Neural cell (in vitro differentiated cells): ENCODE measurements at regions not wholly inside any gene's neighbourhood (a gene's known extent, or its start where the extent isn't known, plus 50 kb on each side); places are given as distances from the start of the nearest gene placed in this dataset.

Experiments used
- CTCF ChIP-seq: fragments of 450-650 bp; IDR thresholded peaks from 2 replicates; pipeline ENCODE4 v1.5.1; 2014; ENCODE audit warnings: antibody characterized with exemption, mild to moderate bottlenecking, moderate library complexity; ENCODE audit not compliant: poor library complexity, severe bottlenecking
- EP300 ChIP-seq: fragments of 450-650 bp; conservative IDR thresholded peaks from 2 replicates; pipeline ENCODE4 v1.6.1; 2014; ENCODE audit warnings: antibody characterized with exemption, mild to moderate bottlenecking, moderate library complexity; ENCODE audit not compliant: poor library complexity, severe bottlenecking
- EZH2 ChIP-seq: fragments of 200-600, 300-800 bp; shearing (Covaris generic), sonication (generic); IDR thresholded peaks from 2 replicates; pipeline ENCODE4 v1.6.1; 2014; ENCODE audit warnings: antibody characterized with exemption, low read length, borderline replicate concordance, mild to moderate bottlenecking; ENCODE audit not compliant: insufficient read depth, poor library complexity, severe bottlenecking
- POLR2AphosphoS5 ChIP-seq: IDR thresholded peaks from 2 replicates; pipeline ENCODE4 v1.6.1; 2012
- RAD21 ChIP-seq: fragments of 450-650 bp; conservative IDR thresholded peaks from 2 replicates; pipeline ENCODE4 v1.6.1; 2014; ENCODE audit warnings: antibody characterized with exemption, mild to moderate bottlenecking, moderate library complexity
- REST ChIP-seq: IDR thresholded peaks from 2 replicates; pipeline ENCODE4 v1.6.1; 2012; ENCODE audit warnings: borderline replicate concordance
- SMC3 ChIP-seq: fragments of 450-650 bp; conservative IDR thresholded peaks from 2 replicates; pipeline ENCODE4 v1.6.1; 2014; ENCODE audit warnings: antibody characterized with exemption, mild to moderate bottlenecking, moderate library complexity; ENCODE audit not compliant: poor library complexity
- TAF1 ChIP-seq: IDR thresholded peaks from 2 replicates; pipeline ENCODE4 v1.6.1; 2012; ENCODE audit warnings: low read depth

- no peak for TF ChIP-seq CTCF
- TF ChIP-seq EZH2 = no peak
- TF ChIP-seq POLR2AphosphoS5 = no peak
- TF ChIP-seq SMC3 = no peak
- no peak for TF ChIP-seq EP300
- no peak for TF ChIP-seq REST
- TF ChIP-seq TAF1 = no peak
- no peak for TF ChIP-seq RAD21
Observed at GRCh38 chr9:13878241-13878711, 435.7 kb downstream of the NFIB start.
